GM23338 (cell line): ENCODE measurements at regions not wholly inside any gene's neighbourhood (a gene's known extent, or its start where the extent isn't known, plus 50 kb on each side); places are given as distances from the start of the nearest gene placed in this dataset.
"Not testable (repeated sequence)": the region's sequence is repeated elsewhere in the genome, so short reads cannot be mapped to it uniquely, and the experiment has no call there.

Experiments
- ATAC-seq: fragments of 200-7000 bp; cut with Tn5 transposase; 3 replicates; pipeline ENCODE4 v1.9.1; 2020
- DNase-seq: peaks from one replicate; pipeline ENCODE4 v3.0.0-alpha.2; 2015; ENCODE audit warnings: low spot score
- H2AFZ ChIP-seq: fragments of 200-600 bp; sonication (generic); 2 replicates; pipeline ENCODE4 v1.8.0; 2016; ENCODE audit warnings: antibody characterized with exemption, mild to moderate bottlenecking, moderate library complexity
- H3F3A ChIP-seq: fragments of 200-600 bp; sonication (generic); replicated peaks from 2 replicates; pipeline ENCODE4 v1.8.0; 2017; ENCODE audit warnings: antibody characterized with exemption, mixed run types, low read depth
- H3K27ac ChIP-seq: fragments of 200-600 bp; sonication (generic); 2 replicates; pipeline ENCODE4 v1.6.1; 2016; ENCODE audit warnings: low read depth
- H3K27me3 ChIP-seq: fragments of 200-600 bp; sonication (generic); 2 replicates; pipeline ENCODE4 v1.8.0; 2016; ENCODE audit warnings: mild to moderate bottlenecking, mixed run types, moderate library complexity; ENCODE audit not compliant: insufficient read depth
- H3K36me3 ChIP-seq: fragments of 200-600 bp; sonication (generic); 2 replicates; pipeline ENCODE4 v1.8.0; 2016; ENCODE audit warnings: mild to moderate bottlenecking; ENCODE audit not compliant: insufficient read depth
- H3K4me1 ChIP-seq: fragments of 200-600 bp; sonication (generic); 2 replicates; pipeline ENCODE4 v1.8.0; 2016; ENCODE audit warnings: mild to moderate bottlenecking, moderate library complexity; ENCODE audit not compliant: insufficient read depth
- H3K4me2 ChIP-seq: fragments of 200-600 bp; sonication (generic); 2 replicates; pipeline ENCODE4 v1.7.1; 2017; ENCODE audit warnings: mixed run types
- H3K4me3 ChIP-seq: fragments of 200-600 bp; sonication (generic); 2 replicates; pipeline ENCODE4 v1.6.1; 2016; ENCODE audit warnings: mixed run types
- H3K79me2 ChIP-seq: fragments of 200-600 bp; sonication (generic); replicated peaks from 2 replicates; pipeline ENCODE4 v1.8.0; 2017; ENCODE audit warnings: mild to moderate bottlenecking; ENCODE audit not compliant: insufficient read depth
- H3K9me2 ChIP-seq: fragments of 200-600 bp; sonication (generic); 2 replicates; pipeline ENCODE4 v1.8.0; 2017; ENCODE audit not compliant: insufficient read depth
- H4K20me1 ChIP-seq: fragments of 200-600 bp; sonication (generic); replicated peaks from 2 replicates; pipeline ENCODE4 v1.8.0; 2017; ENCODE audit warnings: mild to moderate bottlenecking; ENCODE audit not compliant: insufficient read depth
- H3K27ac Mint-ChIP-seq: 2 replicates; pipeline ENCODE4 v1.8.0; 2020; ENCODE audit warnings: inconsistent platforms, mild to moderate bottlenecking, moderate library complexity, mixed read lengths
- H3K27me3 Mint-ChIP-seq: 3 replicates; pipeline ENCODE4 v1.8.0; 2022; ENCODE audit warnings: low read depth, mild to moderate bottlenecking, moderate library complexity, mixed read lengths, inconsistent platforms; ENCODE audit not compliant: insufficient read depth, poor library complexity
- H3K36me3 Mint-ChIP-seq: 3 replicates; pipeline ENCODE4 v1.8.0; 2021; ENCODE audit warnings: low read depth, mild to moderate bottlenecking, inconsistent platforms, moderate library complexity, mixed read lengths
- H3K4me1 Mint-ChIP-seq: 3 replicates; pipeline ENCODE4 v1.8.0; 2020; ENCODE audit warnings: mild to moderate bottlenecking, inconsistent platforms, mixed read lengths
- H3K4me3 Mint-ChIP-seq: 3 replicates; pipeline ENCODE4 v1.8.0; 2021; ENCODE audit warnings: moderate library complexity, mild to moderate bottlenecking, inconsistent platforms, mixed read lengths
- H3K9me3 Mint-ChIP-seq: 3 replicates; pipeline ENCODE4 v1.8.0; 2020; ENCODE audit warnings: moderate library complexity, mild to moderate bottlenecking, inconsistent platforms, mixed read lengths
- EZH2phosphoT487 ChIP-seq: fragments of 200-600 bp; sonication (generic); IDR thresholded peaks from one replicate; pipeline ENCODE4 v1.8.1; 2018; ENCODE audit warnings: antibody characterized with exemption; ENCODE audit not compliant: unreplicated experiment
- TF ChIP-seq, protein P1 (sequence below): fragments of 250-450 bp; sonication (Bioruptor Pico); IDR thresholded peaks from 2 replicates; pipeline ENCODE4 v1.5.0; 2020; ENCODE audit warnings: mild to moderate bottlenecking, moderate library complexity
- TF ChIP-seq, protein P2 (sequence below), 2 experiments: fragments of 200-600 bp in 1 of 2; sonication (generic) in 1 of 2; conservative IDR thresholded peaks; 2 replicates each; pipeline versions ENCODE4 v1.5.1 to v1.6.1; 2016 to 2017; ENCODE audit warnings: antibody characterized with exemption in 2 of 2, low read depth in 2 of 2, mild to moderate bottlenecking in 2 of 2, moderate library complexity in 1 of 2

DNA sequence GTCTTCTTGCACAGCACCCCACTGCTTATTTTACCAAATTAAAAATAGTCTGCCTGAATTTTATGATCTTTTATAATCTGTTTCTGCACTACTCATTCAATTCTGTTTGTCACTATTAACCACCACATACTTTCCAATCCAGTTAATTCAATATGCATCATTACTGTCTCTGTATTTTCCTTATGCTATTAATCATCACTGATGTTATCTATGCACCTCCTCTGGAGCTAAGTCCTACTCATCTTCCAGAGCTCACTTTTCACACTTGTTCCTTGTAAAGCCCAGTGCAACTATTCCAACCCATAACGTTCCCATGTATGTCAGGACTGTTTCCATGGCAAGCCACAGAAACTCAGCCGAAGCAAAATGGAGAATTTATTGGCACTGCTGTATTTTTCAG lies 713.6 kb downstream of the PLCL1 start (continued):
- TF ChIP-seq, protein P1, sequence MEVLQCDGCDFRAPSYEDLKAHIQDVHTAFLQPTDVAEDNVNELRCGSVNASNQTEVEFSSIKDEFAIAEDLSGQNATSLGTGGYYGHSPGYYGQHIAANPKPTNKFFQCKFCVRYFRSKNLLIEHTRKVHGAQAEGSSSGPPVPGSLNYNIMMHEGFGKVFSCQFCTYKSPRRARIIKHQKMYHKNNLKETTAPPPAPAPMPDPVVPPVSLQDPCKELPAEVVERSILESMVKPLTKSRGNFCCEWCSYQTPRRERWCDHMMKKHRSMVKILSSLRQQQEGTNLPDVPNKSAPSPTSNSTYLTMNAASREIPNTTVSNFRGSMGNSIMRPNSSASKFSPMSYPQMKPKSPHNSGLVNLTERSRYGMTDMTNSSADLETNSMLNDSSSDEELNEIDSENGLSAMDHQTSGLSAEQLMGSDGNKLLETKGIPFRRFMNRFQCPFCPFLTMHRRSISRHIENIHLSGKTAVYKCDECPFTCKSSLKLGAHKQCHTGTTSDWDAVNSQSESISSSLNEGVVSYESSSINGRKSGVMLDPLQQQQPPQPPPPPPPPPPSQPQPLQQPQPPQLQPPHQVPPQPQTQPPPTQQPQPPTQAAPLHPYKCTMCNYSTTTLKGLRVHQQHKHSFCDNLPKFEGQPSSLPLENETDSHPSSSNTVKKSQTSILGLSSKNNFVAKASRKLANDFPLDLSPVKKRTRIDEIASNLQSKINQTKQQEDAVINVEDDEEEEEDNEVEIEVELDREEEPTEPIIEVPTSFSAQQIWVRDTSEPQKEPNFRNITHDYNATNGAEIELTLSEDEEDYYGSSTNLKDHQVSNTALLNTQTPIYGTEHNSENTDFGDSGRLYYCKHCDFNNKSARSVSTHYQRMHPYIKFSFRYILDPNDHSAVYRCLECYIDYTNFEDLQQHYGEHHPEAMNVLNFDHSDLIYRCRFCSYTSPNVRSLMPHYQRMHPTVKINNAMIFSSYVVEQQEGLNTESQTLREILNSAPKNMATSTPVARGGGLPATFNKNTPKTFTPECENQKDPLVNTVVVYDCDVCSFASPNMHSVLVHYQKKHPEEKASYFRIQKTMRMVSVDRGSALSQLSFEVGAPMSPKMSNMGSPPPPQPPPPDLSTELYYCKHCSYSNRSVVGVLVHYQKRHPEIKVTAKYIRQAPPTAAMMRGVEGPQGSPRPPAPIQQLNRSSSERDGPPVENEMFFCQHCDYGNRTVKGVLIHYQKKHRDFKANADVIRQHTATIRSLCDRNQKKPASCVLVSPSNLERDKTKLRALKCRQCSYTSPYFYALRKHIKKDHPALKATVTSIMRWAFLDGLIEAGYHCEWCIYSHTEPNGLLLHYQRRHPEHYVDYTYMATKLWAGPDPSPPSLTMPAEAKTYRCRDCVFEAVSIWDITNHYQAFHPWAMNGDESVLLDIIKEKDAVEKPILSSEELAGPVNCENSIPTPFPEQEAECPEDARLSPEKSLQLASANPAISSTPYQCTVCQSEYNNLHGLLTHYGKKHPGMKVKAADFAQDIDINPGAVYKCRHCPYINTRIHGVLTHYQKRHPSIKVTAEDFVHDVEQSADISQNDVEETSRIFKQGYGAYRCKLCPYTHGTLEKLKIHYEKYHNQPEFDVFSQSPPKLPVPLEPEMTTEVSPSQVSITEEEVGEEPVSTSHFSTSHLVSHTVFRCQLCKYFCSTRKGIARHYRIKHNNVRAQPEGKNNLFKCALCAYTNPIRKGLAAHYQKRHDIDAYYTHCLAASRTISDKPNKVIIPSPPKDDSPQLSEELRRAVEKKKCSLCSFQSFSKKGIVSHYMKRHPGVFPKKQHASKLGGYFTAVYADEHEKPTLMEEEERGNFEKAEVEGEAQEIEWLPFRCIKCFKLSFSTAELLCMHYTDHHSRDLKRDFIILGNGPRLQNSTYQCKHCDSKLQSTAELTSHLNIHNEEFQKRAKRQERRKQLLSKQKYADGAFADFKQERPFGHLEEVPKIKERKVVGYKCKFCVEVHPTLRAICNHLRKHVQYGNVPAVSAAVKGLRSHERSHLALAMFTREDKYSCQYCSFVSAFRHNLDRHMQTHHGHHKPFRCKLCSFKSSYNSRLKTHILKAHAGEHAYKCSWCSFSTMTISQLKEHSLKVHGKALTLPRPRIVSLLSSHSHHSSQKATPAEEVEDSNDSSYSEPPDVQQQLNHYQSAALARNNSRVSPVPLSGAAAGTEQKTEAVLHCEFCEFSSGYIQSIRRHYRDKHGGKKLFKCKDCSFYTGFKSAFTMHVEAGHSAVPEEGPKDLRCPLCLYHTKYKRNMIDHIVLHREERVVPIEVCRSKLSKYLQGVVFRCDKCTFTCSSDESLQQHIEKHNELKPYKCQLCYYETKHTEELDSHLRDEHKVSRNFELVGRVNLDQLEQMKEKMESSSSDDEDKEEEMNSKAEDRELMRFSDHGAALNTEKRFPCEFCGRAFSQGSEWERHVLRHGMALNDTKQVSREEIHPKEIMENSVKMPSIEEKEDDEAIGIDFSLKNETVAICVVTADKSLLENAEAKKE (CRISPR knock-in tag), result no peak
- TF ChIP-seq, protein P2, sequence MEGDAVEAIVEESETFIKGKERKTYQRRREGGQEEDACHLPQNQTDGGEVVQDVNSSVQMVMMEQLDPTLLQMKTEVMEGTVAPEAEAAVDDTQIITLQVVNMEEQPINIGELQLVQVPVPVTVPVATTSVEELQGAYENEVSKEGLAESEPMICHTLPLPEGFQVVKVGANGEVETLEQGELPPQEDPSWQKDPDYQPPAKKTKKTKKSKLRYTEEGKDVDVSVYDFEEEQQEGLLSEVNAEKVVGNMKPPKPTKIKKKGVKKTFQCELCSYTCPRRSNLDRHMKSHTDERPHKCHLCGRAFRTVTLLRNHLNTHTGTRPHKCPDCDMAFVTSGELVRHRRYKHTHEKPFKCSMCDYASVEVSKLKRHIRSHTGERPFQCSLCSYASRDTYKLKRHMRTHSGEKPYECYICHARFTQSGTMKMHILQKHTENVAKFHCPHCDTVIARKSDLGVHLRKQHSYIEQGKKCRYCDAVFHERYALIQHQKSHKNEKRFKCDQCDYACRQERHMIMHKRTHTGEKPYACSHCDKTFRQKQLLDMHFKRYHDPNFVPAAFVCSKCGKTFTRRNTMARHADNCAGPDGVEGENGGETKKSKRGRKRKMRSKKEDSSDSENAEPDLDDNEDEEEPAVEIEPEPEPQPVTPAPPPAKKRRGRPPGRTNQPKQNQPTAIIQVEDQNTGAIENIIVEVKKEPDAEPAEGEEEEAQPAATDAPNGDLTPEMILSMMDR (conservative IDR thresholded peaks at IDR 0.05; ENCODE audit: low read depth in 2 of 2), result no peak
- TF ChIP-seq EZH2phosphoT487, result no peak

DNA sequence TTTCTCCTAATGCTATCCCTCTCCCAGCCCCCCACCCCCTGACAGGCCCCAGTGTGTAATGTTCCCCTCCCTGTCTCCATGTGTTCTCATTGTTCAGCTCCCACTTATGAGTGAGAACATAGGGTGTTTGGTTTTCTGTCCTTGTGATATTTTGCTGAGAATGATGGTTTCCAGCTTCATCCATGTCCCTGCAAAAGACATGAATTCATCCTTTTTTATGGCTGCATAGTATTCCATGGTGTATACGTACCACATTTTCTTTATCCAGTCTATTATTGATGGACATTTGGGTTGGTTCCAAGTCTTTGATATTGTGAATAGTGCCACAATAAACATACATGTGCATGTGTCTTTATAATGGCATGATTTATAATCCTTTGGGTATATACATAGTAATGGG lies 704.2 kb downstream of the PLCL1 start:
- not testable (repeated sequence) for H3F3A ChIP-seq, H2AFZ ChIP-seq, H3K79me2 ChIP-seq, ATAC-seq, H3K4me3 Mint-ChIP-seq, H3K36me3 Mint-ChIP-seq, H3K4me1 Mint-ChIP-seq, DNase-seq, H4K20me1 ChIP-seq, H3K9me2 ChIP-seq, H3K9me3 Mint-ChIP-seq, H3K27me3 ChIP-seq, H3K27ac ChIP-seq, H3K4me3 ChIP-seq, H3K4me1 ChIP-seq, H3K27ac Mint-ChIP-seq, H3K4me2 ChIP-seq, H3K27me3 Mint-ChIP-seq, H3K36me3 ChIP-seq
